Dedifferentiated amniotic fluid mesenchymal stem cell (primary cell): ENCODE measurements at regions not wholly inside any gene's neighbourhood (a gene's known extent, or its start where the extent isn't known, plus 50 kb on each side); places are given as distances from the start of the nearest gene placed in this dataset.

ENCODE experiments used
- DNase-seq: peaks from one replicate; pipeline ENCODE4 v3.0.0-alpha.2; 2016; ENCODE audit errors: extremely low spot score

- no peak for DNase-seq
Measured at GRCh38 chr17:12376276-12376675, 289.4 kb upstream of the MYOCD start.

GRCh38 chr17:12386225-12386624, 279.5 kb upstream of the MYOCD start:
- no peak for DNase-seq

GRCh38 chr17:12388226-12388625, 277.5 kb upstream of the MYOCD start:
- peak; percentile 49 for DNase-seq

- DNase-seq = no peak
Measured at GRCh38 chr17:12389421-12389820, 276.3 kb upstream of the MYOCD start.

- no peak for DNase-seq
Measured at GRCh38 chr17:12390631-12391030, 275.1 kb upstream of the MYOCD start.

GRCh38 chr17:12391468-12391867, 274.2 kb upstream of the MYOCD start:
- no peak for DNase-seq

- DNase-seq = no peak
Measured at GRCh38 chr17:12395733-12396354, 269.8 kb upstream of the MYOCD start.

GRCh38 chr17:12398441-12399051, 267.1 kb upstream of the MYOCD start:
- DNase-seq = no peak

- DNase-seq = peak; percentile 60
Measured at GRCh38 chr17:12402963-12403622, 262.6 kb upstream of the MYOCD start.

GRCh38 chr17:12403881-12404398, 261.8 kb upstream of the MYOCD start:
- no peak for DNase-seq

- DNase-seq = no peak
Measured at GRCh38 chr17:12406623-12407215, 259.0 kb upstream of the MYOCD start.

GRCh38 chr17:12407495-12408252, 258.0 kb upstream of the MYOCD start:
- no peak for DNase-seq

GRCh38 chr17:12409082-12409481, 256.6 kb upstream of the MYOCD start:
- no peak for DNase-seq

- no peak for DNase-seq
Measured at GRCh38 chr17:12410717-12411116, 255.0 kb upstream of the MYOCD start.

- peak; percentile 27 for DNase-seq
Measured at GRCh38 chr17:12415031-12415430, 250.7 kb upstream of the MYOCD start.

- DNase-seq = no peak
Measured at GRCh38 chr17:12421077-12421476, 244.6 kb upstream of the MYOCD start.

GRCh38 chr17:12421646-12422306, 243.9 kb upstream of the MYOCD start:
- DNase-seq = no peak

- DNase-seq = no peak
Measured at GRCh38 chr17:12422651-12423050, 243.0 kb upstream of the MYOCD start.

GRCh38 chr17:12423337-12423736, 242.4 kb upstream of the MYOCD start:
- no peak for DNase-seq

- no peak for DNase-seq
Measured at GRCh38 chr17:12429116-12429515, 236.6 kb upstream of the MYOCD start.

GRCh38 chr17:12431188-12431587, 234.5 kb upstream of the MYOCD start:
- DNase-seq = no peak
